ENCODE measurements at regions not wholly inside any gene's neighbourhood (a gene's known extent, or its start where the extent isn't known, plus 50 kb on each side); places are given as distances from the start of the nearest gene placed in this dataset.
"Not testable (repeated sequence)": the region's sequence is repeated elsewhere in the genome, so short reads cannot be mapped to it uniquely, and the experiment has no call there.

- H3K4me3 ChIP-seq (ENCODE audit: control insufficient read depth, low read depth, low read length) = no peak overlapping the region
- TF ChIP-seq CTCF (IDR thresholded peaks at IDR 0.05; ENCODE audit: control insufficient read depth, insufficient read depth, low read depth, low read length, missing control alignments) = no peak
- DNase-seq (ENCODE audit: low read depth) = no peak
Measured at GRCh38 chr5:117138523-117138922, 563.9 kb upstream of the SEMA6A start.

GRCh38 chr5:117135851-117136250 is 561.2 kb upstream of the SEMA6A start:
- no peak for TF ChIP-seq CTCF (IDR thresholded peaks at IDR 0.05; ENCODE audit: control insufficient read depth, insufficient read depth, low read depth, low read length, missing control alignments)
- DNase-seq (ENCODE audit: low read depth) = no peak
- no peak overlapping the region for H3K4me3 ChIP-seq (ENCODE audit: control insufficient read depth, low read depth, low read length)

GRCh38 chr5:117133198-117133597 is 558.6 kb upstream of the SEMA6A start:
- no peak for DNase-seq (ENCODE audit: low read depth)
- H3K4me3 ChIP-seq (ENCODE audit: control insufficient read depth, low read depth, low read length) = no peak overlapping the region
- no peak for TF ChIP-seq CTCF (IDR thresholded peaks at IDR 0.05; ENCODE audit: control insufficient read depth, insufficient read depth, low read depth, low read length, missing control alignments)

- H3K4me3 ChIP-seq (ENCODE audit: control insufficient read depth, low read depth, low read length) = no peak overlapping the region
- TF ChIP-seq CTCF (IDR thresholded peaks at IDR 0.05; ENCODE audit: control insufficient read depth, insufficient read depth, low read depth, low read length, missing control alignments) = no peak
- no peak for DNase-seq (ENCODE audit: low read depth)
Measured at GRCh38 chr5:117131876-117132275, 557.3 kb upstream of the SEMA6A start.

GRCh38 chr5:117131048-117131679 is 556.5 kb upstream of the SEMA6A start:
- no peak for DNase-seq (ENCODE audit: low read depth)
- no peak overlapping the region for H3K4me3 ChIP-seq (ENCODE audit: control insufficient read depth, low read depth, low read length)
- TF ChIP-seq CTCF (IDR thresholded peaks at IDR 0.05; ENCODE audit: control insufficient read depth, insufficient read depth, low read depth, low read length, missing control alignments) = no peak

- no peak overlapping the region for H3K4me3 ChIP-seq (ENCODE audit: control insufficient read depth, low read depth, low read length)
- no peak for TF ChIP-seq CTCF (IDR thresholded peaks at IDR 0.05; ENCODE audit: control insufficient read depth, insufficient read depth, low read depth, low read length, missing control alignments)
- DNase-seq (ENCODE audit: low read depth) = no peak
Measured at GRCh38 chr5:117118499-117118898, 543.9 kb upstream of the SEMA6A start.

- H3K4me3 ChIP-seq (ENCODE audit: control insufficient read depth, low read depth, low read length); DNase-seq (ENCODE audit: low read depth): not testable (repeated sequence)
Measured at GRCh38 chr5:117117314-117117713, 542.7 kb upstream of the SEMA6A start.
